Mucosa of descending colon (tissue), 3 donors: ENCODE measurements at regions not wholly inside any gene's neighbourhood (a gene's known extent, or its start where the extent isn't known, plus 50 kb on each side); places are given as distances from the start of the nearest gene placed in this dataset.

Experiments used
- ATAC-seq: fragments of 200-7000 bp; cut with Tn5 transposase; one replicate; pipeline ENCODE4 v1.9.1; 2020; ENCODE audit warnings: mild to moderate bottlenecking, moderate library complexity
- DNase-seq, 3 donors: peaks; one replicate each; pipeline ENCODE4 v3.0.0-alpha.2; 2020
- H3K36me3 ChIP-seq: fragments of 200-600 bp; one replicate; pipeline ENCODE4 v1.8.0; 2021; ENCODE audit warnings: low read depth, mild to moderate bottlenecking
- H3K4me1 ChIP-seq: fragments of 200-600 bp; one replicate; pipeline ENCODE4 v1.8.0; 2021; ENCODE audit warnings: low read depth, mild to moderate bottlenecking
- H3K4me3 ChIP-seq: fragments of 200-600 bp; one replicate; pipeline ENCODE4 v1.8.0; 2021; ENCODE audit warnings: mild to moderate bottlenecking
- H3K9me3 ChIP-seq: fragments of 200-600 bp; one replicate; pipeline ENCODE4 v1.8.0; 2021; ENCODE audit warnings: mild to moderate bottlenecking
- intact Hi-C, 2 donors: fragments of 100-400 bp; cut with DNase I in 1 of 2; cut with micrococcal nuclease in 1 of 2; formaldehyde crosslinking; loops; one replicate each; pipeline versions ENCODE4 v1.11.0 to v1.11.1; 2022; cut with DNase I, micrococcal nuclease
- TF ChIP-seq, protein P1 (sequence below): fragments of 200-600 bp; IDR thresholded peaks from one replicate; pipeline ENCODE4 v1.8.0; 2022; ENCODE audit warnings: antibody characterized with exemption, mild to moderate bottlenecking
- donor health status: DM: no; HTN: no; CAD: no; lungs with moderate emphysema.
- donor health status: DM: no; HTN: no; CAD: no.
- donor health status: DM: no; HTN: yes; CAD: no.

DNA sequence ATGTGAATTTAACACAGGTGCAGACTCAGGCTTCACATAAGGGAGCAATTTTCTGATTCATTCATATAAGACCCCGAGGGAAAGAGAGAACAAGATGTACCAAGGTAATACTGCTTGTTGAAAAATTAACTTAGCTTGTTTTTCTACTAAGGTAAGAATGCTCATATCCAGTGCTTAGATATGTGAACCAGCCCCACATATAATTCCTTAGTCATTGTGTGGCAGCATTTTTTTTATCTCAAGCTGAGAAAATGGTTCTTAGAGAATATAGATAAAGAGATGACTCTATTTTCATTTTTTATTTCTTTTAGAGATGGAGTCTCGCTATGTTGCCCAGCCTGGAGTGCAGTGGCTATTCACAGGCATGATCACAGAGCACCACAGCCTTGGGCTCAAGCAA is 121.8 kb upstream of the SEM1 start:
- intact Hi-C loops: no loop called here
- TF ChIP-seq, protein P1, sequence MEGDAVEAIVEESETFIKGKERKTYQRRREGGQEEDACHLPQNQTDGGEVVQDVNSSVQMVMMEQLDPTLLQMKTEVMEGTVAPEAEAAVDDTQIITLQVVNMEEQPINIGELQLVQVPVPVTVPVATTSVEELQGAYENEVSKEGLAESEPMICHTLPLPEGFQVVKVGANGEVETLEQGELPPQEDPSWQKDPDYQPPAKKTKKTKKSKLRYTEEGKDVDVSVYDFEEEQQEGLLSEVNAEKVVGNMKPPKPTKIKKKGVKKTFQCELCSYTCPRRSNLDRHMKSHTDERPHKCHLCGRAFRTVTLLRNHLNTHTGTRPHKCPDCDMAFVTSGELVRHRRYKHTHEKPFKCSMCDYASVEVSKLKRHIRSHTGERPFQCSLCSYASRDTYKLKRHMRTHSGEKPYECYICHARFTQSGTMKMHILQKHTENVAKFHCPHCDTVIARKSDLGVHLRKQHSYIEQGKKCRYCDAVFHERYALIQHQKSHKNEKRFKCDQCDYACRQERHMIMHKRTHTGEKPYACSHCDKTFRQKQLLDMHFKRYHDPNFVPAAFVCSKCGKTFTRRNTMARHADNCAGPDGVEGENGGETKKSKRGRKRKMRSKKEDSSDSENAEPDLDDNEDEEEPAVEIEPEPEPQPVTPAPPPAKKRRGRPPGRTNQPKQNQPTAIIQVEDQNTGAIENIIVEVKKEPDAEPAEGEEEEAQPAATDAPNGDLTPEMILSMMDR: no peak

GRCh38 chr7:96832092-96832662 is 122.5 kb upstream of the SEM1 start:
- intact Hi-C loops: no loop called here
- Histone ChIP-seq H3K9me3 (no peaks in the 10 kb centered on the region), H3K4me3 (no peak overlapping the region), H3K36me3 (no peaks in the 10 kb centered on the region), H3K4me1 (no peaks in the 10 kb centered on the region)
- TF ChIP-seq, protein P1: no peak
- DNase-seq: no peak
- ATAC-seq: no peak

More for the DNA sequence above, 121.8 kb upstream of the SEM1 start:
- Histone ChIP-seq H3K4me3 (no peak overlapping the region), H3K9me3 (no peaks in the 10 kb centered on the region), H3K4me1 (no peaks in the 10 kb centered on the region), H3K36me3 (no peaks in the 10 kb centered on the region)
- ATAC-seq (no peak), DNase-seq (no peak)

DNA sequence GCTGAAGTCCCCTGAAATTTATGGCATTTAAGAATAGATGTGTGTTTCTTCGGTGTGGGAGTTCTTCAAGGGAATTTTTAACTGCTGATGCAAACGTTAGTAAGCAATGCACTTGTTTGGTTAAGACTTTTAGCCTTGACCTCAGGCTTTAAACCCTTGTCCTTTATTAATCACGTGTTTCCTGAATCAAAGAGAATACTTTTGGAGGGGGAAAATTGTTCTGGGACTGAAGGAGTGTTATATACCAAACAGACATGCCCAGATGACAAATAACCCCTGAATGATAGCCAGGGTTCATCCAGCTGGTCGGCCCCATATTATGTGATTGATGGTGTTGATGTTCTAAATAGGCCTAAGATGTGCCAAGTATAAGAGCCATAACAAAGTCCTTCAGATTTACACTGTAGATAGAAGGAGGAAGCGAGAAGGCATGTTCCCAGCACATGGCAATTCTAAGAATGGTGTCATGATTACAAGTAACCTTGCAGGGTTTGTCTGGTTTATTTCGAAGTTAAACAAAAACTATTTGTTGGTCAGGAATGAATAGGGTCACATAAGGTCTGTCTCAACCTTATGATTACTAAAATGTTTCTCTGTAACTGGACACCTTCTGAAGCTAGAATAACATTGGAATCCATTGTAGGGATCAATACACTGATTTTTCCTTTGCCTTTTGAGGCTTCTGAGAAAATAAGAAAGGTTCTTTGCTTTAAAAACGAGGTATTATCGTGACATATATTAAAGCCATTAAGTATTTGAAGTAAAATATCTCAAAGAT is 124.2 kb upstream of the SEM1 start:
- Histone ChIP-seq H3K9me3 (no peaks in the 10 kb centered on the region), H3K4me3 (no peak overlapping the region), H3K36me3 (no peaks in the 10 kb centered on the region), H3K4me1 (no peaks in the 10 kb centered on the region)
- TF ChIP-seq, protein P1: no peak
- intact Hi-C loops: no loop called here
- DNase-seq (no peak), ATAC-seq (no peak)

- intact Hi-C loops: no loop called here
- no peaks in the 10 kb centered on the region for H3K36me3 ChIP-seq
- no peaks in the 10 kb centered on the region for H3K9me3 ChIP-seq
- ATAC-seq (no peak), DNase-seq (no peak)
- no peak overlapping the region for H3K4me3 ChIP-seq
- no peaks in the 10 kb centered on the region for H3K4me1 ChIP-seq
- TF ChIP-seq, protein P1: no peak
Measured at GRCh38 chr7:96836456-96836855, 126.8 kb upstream of the SEM1 start.

GRCh38 chr7:96837593-96837992 is 127.9 kb upstream of the SEM1 start:
- Histone ChIP-seq H3K36me3 (no peaks in the 10 kb centered on the region), H3K4me3 (no peak overlapping the region), H3K9me3 (no peaks in the 10 kb centered on the region), H3K4me1 (no peaks in the 10 kb centered on the region)
- ATAC-seq: peak; percentile 19
- peak in 1 of 3 donors; percentile 3 for DNase-seq
- intact Hi-C loops: no loop called here
- TF ChIP-seq, protein P1: no peak
